ENCODE measurements at regions not wholly inside any gene's neighbourhood (a gene's known extent, or its start where the extent isn't known, plus 50 kb on each side); places are given as distances from the start of the nearest gene placed in this dataset.
"Not testable (repeated sequence)": the region's sequence is repeated elsewhere in the genome, so short reads cannot be mapped to it uniquely, and the experiment has no call there.

DNA sequence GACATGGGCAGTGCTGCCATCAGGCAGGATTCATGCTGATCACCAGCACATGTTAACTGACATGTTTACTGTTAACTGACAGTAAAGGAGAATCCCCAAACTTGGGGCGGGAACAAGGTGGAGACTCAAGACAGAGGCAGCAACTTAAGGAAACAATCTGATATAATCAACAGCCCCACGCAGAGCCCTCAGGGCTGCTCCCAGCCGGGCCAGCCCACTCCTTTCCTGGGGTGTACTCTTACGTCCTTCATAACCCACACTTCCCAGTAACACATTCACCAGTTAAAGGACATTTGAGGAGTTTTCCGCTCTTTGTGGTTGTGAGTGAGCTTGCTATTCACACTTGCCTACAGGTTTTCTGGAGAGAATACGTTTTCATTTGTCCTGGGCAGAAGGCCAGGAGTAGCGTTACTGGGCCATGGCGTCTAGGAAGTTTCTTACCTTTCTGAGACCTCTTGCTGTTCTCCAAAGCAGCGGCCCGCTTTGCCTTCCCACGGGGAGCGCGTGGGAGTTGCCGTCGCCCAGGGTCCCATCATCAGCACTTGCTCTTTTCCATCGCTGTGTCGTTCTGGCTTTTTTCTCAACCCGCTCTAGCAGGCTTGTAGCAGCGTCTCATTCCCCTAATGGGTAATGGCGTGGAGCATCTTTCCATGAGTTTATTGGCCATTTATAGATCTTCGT lies 56.4 kb downstream of the FOXF2 start:
- DNase-seq (ENCODE audit: low read depth in 2 of 2, low spot score in 1 of 2) = no peak

DNA sequence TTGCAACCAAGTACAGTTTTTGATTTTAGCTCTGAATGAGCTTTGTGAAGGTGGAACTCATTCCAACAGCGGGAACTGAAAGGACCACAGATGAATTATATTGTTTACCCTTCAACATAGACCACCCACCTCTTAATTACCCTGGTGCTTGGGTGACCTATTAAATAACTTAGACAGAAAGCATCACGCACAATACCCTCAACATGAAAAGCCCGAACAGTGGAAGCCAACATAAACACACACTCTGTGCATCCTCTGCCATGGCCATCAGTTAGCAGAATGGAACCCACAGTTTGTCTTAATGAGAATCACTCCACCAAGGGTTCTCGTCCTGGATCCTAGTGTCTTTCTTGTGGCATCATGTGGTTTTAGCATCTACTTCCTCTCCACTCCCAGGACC lies 60.5 kb downstream of the FOXF2 start:
- no peak for DNase-seq (ENCODE audit: low read depth in 2 of 2, low spot score in 1 of 2)

DNA sequence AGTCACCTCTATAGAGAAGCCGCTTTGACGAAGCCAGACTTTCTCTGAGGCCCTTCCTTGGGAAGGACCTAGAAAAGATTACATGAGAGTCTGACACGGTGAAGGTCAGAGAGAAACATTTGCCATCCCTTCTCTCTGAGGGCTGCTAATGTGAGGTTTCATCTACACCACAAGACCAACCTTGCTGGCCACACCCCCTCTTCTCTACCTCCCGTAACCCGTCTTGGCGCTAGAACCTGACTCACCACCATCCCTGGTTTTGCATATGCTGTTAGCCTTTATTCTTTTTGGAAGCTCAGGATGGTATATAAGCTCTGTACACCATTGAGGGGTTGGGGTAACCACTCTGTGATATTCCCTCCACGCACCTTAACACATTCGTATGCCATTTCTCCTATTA lies 63.6 kb downstream of the FOXF2 start:
- DNase-seq (ENCODE audit: low read depth in 2 of 2, low spot score in 1 of 2) = no peak

DNA sequence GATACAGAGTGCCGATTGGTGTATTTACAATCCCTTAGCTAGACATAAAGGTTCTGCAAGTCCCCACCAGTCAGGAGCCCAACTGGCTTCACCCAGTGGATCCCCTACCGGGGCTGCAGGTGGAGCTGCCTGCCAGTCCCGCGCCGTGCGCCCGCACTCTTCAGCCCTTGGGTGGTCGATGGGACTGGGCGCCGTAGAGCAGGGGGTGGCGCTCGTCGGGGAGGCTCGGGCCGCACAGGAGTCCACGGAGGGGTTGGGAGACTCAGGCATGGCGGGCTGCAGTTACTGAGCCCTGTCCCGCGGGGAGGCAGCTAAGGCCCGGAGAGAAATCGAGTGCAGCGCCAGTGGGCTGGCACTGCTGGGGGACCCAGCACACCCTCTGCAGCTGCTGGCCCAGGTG lies 67.4 kb downstream of the FOXF2 start:
- not testable (repeated sequence) for DNase-seq (ENCODE audit: low read depth in 2 of 2, low spot score in 1 of 2)

DNA sequence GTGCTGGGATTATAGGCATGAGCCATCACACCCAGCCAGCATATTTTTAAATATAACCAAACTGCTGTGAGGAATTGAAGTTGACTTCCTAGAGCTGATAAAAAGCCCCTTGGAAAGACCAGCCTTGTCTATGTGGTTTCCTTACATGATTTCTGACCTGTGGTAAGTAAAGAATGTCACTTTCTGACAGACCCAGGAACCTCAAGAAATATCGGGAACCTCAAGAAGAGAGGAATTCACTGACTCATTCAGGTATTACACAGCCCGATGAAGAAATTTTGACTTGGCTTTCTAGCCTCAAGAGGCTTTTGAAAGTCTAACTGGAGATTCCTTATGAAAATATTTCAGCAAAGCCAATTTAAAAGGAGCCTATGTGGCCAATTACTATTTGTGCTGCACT lies 71.8 kb downstream of the FOXF2 start:
- DNase-seq (ENCODE audit: low read depth in 2 of 2, low spot score in 1 of 2) = no peak

DNA sequence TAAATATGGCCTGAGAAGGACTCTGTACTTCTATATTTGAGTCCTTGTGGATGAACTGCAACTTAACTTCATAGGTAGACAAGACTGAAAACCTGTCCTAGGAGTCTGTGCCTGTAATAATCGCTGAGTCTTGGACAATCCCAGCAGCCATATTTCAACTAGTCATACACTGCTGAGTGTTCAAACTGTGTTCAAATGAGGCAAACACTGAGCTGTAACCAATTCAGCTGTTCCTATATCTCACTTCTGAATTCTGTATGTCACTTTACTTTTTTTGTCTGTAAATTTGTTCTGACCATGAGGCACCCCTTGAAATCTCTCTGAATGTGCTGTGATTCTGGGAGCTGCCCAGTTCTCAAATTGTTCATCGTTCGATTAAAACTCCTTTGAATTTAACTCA lies 72.4 kb downstream of the FOXF2 start:
- no peak for DNase-seq (ENCODE audit: low read depth in 2 of 2, low spot score in 1 of 2)

DNA sequence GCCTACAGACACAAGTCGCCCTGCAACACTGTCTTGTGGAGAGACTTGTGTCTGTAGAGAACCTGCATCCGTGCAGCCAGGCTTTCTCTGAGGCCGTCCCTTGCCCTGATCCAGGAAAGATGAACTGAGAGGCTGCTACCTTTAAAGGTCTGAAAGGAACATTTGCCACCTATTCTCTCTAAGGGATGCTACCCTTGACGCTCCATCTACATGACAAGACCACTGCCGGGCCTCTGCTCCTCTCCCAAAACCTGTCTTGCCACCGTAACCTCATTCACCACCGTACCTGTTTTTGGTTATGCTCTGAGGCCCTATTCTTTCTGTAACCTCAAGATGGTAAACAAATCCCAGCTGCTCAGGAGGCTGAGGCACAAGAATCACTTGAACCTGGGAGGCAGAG lies 73.9 kb downstream of the FOXF2 start:
- no peak for DNase-seq (ENCODE audit: low read depth in 2 of 2, low spot score in 1 of 2)

DNA sequence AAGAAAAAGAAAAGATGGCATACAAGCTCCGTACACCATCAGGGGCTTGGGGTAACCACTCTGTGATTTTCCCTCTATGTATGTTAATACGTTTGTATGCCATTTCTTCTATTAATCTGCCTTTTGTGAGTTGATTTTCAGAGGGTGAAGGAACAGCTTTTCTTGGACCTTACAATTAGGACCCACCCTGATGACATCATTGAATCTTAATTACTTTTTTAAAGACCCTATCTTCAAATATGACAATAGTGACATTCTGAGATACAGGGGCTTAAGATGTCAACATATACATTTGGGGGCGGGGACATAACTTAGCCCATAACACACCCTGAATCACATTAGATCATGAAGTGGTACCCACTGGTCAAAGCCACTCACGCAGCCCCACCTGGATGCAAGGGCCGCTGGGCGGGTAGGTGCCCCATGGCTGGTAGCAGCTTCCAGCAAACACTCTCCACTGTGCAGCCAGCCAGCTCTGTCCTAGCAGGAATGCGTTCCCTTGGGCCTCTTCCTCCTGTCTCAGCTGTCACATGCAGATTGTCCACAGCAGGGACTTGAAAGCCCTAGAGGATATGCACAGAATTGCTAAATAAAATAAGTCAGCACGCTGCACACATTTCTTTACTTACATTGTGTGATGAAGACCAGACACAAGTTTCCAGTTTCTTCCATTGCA lies 74.5 kb downstream of the FOXF2 start:
- DNase-seq (ENCODE audit: low read depth in 2 of 2, low spot score in 1 of 2) = no peak

DNA sequence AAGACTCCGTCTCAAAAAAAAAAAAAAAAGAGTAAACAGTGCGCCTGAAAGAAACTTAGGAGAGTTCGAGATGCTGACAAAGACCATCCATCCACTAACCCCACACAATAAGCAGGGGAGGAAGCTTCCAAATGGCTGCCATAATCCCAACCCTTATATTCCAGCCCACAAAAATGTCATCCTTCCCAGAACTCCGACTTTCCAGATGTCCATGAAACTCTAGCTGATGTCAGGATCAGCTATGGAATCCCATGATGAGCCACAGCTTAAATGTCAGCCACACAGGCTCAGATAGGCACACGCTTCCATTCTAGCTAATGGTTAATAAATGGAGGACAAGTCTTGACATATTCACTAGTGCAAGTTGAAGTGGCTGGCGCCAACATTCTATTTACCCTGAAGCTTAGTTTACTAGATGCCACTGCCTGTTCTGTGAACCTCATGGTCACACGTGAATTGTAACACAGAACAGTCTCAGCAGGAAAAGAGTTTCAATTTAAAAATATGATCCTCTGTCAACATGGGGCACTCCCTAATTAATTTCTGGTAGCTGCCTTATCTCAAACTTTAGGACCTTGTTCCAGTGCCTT lies 75.5 kb downstream of the FOXF2 start:
- no peak for DNase-seq (ENCODE audit: low read depth in 2 of 2, low spot score in 1 of 2)

DNA sequence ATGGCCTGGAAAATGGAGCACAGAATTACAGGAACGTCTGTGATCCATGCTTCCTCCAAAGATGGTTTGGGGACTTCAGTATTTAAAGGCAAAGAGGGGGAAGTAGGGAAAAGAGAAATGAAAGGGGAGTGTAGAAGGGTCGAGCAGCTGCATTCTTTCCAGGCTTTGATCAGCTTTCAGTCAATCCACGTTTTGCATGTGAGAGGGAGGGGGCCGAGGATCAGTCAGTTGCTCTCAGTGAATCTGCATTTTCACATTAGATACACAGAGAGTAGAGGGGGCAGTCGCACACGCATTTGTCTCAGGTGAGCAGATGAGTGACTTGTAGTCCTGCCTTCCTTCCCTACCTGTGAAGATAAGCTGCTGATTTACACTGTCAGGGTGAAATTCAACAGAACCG lies 78.8 kb downstream of the FOXF2 start:
- DNase-seq (ENCODE audit: low read depth in 2 of 2, low spot score in 1 of 2) = no peak

DNA sequence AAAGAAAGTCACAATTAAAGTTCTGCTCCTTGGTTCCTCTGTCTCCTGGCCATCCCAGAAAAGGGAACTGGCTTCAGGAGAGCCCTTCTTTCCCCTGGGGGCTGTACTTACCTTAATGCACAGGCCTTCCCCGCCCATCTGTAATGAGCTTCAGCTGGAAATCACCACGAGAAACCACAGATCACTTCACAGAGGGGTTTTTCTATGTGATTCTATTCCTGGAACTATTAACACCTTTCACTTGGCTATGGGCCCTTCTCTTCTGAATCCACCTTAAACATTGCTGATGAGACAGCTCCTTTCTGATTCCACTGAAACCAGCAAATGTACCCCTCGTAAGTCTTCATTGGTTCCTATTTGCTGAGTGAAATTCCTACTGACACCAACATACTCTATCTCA lies 80.7 kb downstream of the FOXF2 start:
- DNase-seq (ENCODE audit: low read depth in 2 of 2, low spot score in 1 of 2) = no peak

DNA sequence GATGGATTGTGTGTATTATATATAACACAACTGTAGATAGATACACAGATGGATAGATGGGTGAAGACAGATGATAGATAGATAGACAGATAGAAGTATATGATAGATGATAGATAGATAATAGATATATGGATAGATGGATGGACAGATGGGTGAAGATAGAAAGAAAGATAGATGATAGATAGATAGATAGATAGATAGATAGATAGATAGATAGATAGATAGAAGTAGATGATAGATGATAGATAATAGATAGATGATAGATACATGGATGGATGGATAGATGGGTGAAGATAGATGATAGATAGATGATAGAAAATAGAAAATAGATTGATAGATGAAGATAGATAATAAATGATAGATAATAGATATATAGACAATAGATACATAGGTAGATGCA lies 83.3 kb downstream of the FOXF2 start:
- DNase-seq (ENCODE audit: low read depth in 2 of 2, low spot score in 1 of 2) = no peak

DNA sequence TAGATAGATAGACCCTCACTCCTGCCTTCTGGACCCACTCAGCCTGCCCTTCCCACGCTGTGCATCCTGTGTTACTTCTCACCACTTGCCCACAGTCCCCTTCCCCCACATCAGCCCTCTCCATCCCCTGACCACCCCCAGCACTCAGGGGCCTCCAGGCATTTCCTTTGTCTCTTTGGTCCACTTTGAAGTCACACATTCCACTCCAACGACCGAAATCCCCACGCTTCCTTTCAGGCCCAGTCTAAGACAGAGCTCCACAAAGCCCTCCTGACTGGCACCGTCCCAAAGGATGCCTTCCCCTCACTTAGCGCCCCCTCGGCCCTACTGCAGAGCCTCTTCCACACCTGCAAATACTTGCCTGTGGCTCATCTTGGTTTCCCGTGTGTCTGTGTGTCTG lies 83.8 kb downstream of the FOXF2 start:
- no peak for DNase-seq (ENCODE audit: low read depth in 2 of 2, low spot score in 1 of 2)

DNA sequence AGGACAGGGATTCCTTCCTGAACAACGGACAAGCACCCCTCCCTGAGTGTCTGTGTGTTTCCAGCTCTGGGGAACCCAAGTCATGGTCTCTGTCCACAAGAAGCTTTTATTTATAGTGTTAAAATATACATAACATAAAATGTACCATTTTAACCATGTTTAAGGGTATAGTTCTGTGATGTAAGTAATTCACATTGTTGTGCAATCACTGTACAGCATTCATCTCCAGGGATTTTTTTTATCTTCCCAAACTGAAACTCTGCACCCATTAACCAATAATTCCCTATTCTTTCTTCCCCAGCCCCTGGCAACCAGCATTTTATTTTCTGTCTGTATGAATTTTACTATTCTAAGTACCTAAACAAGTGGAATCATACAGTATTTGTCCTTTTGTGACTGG lies 84.2 kb downstream of the FOXF2 start:
- no peak for DNase-seq (ENCODE audit: low read depth in 2 of 2, low spot score in 1 of 2)

DNA sequence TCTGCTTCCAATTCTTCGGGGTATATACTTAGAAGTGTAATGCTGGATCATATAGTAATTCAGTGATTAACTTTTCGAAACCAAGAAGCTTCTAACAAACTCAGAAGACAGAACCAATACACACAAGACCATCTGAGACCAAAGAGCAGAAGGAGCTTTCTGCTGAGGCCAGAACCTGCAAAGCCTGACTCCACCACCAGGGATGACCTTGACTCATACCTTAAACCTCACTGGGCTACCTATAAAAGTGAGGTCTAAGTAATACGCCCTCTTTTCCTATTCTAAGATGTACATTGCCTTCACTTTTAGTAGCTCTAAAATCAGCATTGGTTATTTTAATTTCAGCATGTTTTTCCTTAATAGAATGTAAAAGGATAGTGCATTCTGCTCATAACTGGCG lies 84.8 kb downstream of the FOXF2 start:
- no peak for DNase-seq (ENCODE audit: low read depth in 2 of 2, low spot score in 1 of 2)

DNA sequence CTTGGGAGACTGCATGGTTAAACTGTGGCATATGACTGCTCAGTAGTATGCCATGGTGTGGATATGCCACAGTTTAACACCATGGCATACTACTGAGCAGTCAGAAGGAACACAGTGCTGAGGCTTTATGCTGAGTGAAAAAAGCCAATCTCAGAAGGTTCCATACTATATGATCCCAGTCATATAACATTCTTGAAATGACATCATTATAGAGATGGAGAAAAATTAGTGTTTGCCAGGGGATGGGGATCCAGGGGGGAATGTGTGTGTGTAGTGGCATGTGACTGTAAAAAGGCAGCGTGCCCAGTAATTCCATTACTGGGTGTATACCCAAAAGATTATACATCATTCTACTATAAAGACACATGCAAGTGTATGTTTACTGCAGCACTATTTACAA lies 85.8 kb downstream of the FOXF2 start:
- DNase-seq (ENCODE audit: low read depth in 2 of 2, low spot score in 1 of 2) = no peak

DNA sequence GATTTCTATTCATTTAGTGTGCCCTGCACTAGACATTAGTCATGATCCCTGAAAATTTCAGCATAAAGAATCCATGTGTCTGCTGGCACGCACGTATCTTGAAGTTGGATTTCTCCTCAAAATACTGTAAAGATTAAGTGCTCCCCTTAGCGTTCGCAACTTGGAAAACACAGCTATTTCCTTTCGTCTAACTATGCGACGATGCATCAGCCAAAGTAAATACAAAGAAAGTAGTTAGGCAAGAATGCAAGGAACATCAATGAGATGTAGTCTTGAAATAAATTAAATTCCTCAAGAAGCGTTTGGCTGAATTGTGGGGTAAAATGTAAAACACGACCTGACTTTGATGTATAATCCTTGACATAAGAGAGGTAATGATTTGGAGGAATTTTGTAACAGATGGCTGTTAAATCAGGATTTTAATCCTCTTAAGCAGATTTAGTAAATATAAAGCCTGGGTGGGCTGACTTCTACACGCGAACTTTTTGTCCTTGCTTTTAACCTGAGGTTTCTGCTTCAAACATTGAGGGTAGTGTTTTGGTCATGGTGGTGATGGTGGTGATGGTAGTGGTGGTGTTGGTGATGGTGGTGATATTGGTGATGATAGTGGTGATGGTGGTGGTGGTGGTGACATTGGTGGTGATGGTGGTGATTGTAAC lies 88.2 kb downstream of the FOXF2 start:
- no peak for DNase-seq (ENCODE audit: low read depth in 2 of 2, low spot score in 1 of 2)

DNA sequence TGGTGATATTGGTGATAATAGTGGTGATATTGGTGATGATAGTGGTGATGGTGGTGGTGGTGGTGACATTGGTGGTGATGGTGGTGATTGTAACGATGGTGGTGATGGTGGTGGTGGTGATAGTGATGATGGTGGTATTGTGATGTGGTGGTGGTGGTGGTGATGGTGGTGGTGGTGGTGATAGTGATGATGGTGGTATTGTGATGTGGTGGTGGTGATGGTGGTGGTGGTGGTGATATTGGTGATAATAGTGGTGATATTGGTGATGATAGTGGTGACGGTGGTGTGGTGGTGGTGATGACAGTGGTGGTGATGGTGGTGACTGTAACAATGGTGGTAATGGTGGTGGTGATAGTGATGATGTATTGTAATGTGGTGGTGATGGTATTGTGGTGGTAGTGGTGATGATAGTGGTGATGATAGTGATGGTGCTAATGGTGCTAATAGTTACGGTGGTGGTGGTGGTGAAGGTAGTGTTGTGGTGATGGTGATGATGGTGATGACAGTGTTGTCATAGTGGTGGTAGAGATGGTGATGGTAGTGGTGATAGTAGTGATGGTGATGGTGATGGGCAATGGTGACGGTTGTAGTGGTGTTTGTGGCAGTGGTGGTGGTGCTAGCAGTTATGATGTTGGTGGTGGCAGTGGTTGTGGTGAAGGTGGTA lies 88.9 kb downstream of the FOXF2 start:
- DNase-seq (ENCODE audit: low read depth in 2 of 2, low spot score in 1 of 2) = not testable (repeated sequence)

DNA sequence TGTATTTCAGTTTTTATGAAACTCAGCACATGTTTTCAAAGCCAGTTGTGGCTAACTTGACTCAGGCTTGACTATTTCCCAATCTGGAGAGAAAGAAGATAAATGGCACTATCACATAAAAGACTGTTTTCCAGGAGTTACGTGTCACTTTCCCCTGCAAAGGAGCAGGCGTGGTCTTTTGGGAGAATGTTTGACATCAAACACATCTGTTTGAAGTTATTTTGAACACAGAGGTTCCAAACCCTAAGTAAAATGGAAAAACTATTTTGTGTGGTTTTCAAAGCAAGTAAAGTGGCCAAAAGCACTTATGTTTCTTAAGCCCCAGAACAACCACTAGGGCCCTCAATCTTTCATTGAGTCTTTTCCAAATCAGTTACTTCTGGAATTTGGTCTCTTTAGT lies 89.7 kb downstream of the FOXF2 start:
- DNase-seq (ENCODE audit: low read depth in 2 of 2, low spot score in 1 of 2) = no peak

DNA sequence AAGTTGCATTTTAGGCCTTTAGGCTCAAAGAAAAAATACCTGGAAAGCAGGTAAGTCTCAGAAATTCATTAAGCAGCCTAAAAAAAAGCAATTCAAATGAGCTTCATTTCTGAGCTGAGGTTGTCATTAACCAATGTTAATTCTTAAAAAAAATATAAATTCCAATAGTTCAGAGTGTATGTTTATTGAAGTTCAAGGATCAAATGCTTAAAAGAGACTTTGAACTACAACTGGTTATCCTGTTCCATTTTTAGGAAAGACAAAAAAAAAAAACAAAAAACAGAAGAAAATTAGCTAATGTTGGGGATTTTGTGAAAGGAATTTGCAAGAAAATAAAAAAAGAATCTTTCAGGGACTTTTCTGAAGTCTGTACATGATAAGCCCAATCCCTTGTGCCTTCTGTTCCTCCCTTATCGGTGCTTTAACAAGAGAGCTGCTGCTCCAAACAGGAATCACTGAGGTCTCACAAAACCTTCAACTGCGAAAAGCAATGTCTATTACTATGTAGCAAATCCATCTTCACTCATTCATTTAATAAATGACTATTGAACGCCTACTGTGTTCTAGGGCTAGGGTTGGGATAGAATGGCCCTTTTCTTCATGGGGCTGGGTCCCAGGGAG lies 90.3 kb downstream of the FOXF2 start:
- DNase-seq (ENCODE audit: low read depth in 2 of 2, low spot score in 1 of 2) = no peak

DNA sequence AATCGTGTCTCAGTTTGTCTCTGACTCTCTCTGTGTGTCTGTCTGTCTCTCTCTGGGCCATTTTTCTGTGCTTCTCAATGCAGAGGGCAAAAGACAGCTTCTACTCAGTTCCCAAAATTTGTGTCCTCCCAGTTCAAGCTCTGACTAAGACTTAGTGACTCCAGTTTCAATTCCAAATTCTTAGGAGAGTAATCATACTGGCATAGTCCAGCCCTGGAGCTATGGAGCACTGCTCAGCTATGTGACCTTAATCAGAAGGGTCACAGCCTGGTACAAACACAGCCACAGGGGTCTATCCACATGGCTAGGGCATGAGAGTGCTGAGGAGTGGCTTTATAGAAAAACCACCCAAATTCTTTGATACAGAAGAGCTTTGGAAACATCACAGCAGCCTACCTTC lies 91.9 kb downstream of the FOXF2 start:
- no peak for DNase-seq (ENCODE audit: low read depth in 2 of 2, low spot score in 1 of 2)
